ENCODE measurements at regions not wholly inside any gene's neighbourhood (a gene's known extent, or its start where the extent isn't known, plus 50 kb on each side); places are given as distances from the start of the nearest gene placed in this dataset.

DNA sequence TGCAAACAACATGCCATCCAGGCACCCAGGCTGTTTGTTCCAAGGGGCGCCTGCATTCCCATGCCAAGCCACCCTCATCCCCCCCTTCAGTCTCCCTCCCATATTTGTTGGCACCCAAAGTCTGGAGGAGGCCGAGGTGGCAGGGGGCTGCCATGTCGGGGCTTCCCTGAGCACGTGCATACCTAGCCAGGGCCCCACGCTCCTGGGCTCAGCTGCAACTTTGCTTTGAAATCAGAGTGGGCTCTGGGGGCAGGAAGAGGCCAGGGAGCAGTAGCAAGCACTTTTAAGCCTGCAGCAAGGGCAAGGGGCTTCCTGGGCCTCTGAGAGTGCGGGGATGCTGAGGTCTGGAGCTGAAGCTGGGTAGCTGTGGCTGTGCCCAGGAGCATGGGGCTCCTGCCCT is 655.9 kb upstream of the EYS start (continued):
- TF ChIP-seq, protein P1, sequence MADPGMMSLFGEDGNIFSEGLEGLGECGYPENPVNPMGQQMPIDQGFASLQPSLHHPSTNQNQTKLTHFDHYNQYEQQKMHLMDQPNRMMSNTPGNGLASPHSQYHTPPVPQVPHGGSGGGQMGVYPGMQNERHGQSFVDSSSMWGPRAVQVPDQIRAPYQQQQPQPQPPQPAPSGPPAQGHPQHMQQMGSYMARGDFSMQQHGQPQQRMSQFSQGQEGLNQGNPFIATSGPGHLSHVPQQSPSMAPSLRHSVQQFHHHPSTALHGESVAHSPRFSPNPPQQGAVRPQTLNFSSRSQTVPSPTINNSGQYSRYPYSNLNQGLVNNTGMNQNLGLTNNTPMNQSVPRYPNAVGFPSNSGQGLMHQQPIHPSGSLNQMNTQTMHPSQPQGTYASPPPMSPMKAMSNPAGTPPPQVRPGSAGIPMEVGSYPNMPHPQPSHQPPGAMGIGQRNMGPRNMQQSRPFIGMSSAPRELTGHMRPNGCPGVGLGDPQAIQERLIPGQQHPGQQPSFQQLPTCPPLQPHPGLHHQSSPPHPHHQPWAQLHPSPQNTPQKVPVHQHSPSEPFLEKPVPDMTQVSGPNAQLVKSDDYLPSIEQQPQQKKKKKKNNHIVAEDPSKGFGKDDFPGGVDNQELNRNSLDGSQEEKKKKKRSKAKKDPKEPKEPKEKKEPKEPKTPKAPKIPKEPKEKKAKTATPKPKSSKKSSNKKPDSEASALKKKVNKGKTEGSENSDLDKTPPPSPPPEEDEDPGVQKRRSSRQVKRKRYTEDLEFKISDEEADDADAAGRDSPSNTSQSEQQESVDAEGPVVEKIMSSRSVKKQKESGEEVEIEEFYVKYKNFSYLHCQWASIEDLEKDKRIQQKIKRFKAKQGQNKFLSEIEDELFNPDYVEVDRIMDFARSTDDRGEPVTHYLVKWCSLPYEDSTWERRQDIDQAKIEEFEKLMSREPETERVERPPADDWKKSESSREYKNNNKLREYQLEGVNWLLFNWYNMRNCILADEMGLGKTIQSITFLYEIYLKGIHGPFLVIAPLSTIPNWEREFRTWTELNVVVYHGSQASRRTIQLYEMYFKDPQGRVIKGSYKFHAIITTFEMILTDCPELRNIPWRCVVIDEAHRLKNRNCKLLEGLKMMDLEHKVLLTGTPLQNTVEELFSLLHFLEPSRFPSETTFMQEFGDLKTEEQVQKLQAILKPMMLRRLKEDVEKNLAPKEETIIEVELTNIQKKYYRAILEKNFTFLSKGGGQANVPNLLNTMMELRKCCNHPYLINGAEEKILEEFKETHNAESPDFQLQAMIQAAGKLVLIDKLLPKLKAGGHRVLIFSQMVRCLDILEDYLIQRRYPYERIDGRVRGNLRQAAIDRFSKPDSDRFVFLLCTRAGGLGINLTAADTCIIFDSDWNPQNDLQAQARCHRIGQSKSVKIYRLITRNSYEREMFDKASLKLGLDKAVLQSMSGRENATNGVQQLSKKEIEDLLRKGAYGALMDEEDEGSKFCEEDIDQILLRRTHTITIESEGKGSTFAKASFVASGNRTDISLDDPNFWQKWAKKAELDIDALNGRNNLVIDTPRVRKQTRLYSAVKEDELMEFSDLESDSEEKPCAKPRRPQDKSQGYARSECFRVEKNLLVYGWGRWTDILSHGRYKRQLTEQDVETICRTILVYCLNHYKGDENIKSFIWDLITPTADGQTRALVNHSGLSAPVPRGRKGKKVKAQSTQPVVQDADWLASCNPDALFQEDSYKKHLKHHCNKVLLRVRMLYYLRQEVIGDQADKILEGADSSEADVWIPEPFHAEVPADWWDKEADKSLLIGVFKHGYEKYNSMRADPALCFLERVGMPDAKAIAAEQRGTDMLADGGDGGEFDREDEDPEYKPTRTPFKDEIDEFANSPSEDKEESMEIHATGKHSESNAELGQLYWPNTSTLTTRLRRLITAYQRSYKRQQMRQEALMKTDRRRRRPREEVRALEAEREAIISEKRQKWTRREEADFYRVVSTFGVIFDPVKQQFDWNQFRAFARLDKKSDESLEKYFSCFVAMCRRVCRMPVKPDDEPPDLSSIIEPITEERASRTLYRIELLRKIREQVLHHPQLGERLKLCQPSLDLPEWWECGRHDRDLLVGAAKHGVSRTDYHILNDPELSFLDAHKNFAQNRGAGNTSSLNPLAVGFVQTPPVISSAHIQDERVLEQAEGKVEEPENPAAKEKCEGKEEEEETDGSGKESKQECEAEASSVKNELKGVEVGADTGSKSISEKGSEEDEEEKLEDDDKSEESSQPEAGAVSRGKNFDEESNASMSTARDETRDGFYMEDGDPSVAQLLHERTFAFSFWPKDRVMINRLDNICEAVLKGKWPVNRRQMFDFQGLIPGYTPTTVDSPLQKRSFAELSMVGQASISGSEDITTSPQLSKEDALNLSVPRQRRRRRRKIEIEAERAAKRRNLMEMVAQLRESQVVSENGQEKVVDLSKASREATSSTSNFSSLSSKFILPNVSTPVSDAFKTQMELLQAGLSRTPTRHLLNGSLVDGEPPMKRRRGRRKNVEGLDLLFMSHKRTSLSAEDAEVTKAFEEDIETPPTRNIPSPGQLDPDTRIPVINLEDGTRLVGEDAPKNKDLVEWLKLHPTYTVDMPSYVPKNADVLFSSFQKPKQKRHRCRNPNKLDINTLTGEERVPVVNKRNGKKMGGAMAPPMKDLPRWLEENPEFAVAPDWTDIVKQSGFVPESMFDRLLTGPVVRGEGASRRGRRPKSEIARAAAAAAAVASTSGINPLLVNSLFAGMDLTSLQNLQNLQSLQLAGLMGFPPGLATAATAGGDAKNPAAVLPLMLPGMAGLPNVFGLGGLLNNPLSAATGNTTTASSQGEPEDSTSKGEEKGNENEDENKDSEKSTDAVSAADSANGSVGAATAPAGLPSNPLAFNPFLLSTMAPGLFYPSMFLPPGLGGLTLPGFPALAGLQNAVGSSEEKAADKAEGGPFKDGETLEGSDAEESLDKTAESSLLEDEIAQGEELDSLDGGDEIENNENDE (IDR thresholded peaks at IDR 0.05; ENCODE audit: insufficient replicate concordance, low read length), result no peak
- no peak for TF ChIP-seq SP1 (IDR thresholded peaks at IDR 0.05; ENCODE audit: low read depth, low read length)
- no peak for TF ChIP-seq YY1 (IDR thresholded peaks at IDR 0.05; ENCODE audit: low read depth, low read length)
- TF ChIP-seq TBP (IDR thresholded peaks at IDR 0.05; ENCODE audit: low read depth, low read length), result no peak
- no peak for TF ChIP-seq CBX5 (IDR thresholded peaks at IDR 0.05; ENCODE audit: low read depth, low read length)
- no peak for TF ChIP-seq EGR1 (IDR thresholded peaks at IDR 0.05; ENCODE audit: borderline replicate concordance, low read depth, low read length)
- no peak for TF ChIP-seq JUN (IDR thresholded peaks at IDR 0.05; ENCODE audit: low read depth, low read length)
- no peak for TF ChIP-seq JUND (IDR thresholded peaks at IDR 0.05; ENCODE audit: low read length)
- TF ChIP-seq BACH1 (IDR thresholded peaks at IDR 0.05; ENCODE audit: low read length), result no peak
- no peak for TF ChIP-seq SP4 (IDR thresholded peaks at IDR 0.05; ENCODE audit: low read length)
- no peak for TF ChIP-seq HDAC2 (IDR thresholded peaks at IDR 0.05; ENCODE audit: borderline replicate concordance in 1 of 2, low read depth in 2 of 2, low read length in 2 of 2)

Data from H1 (cell line).